Breast epithelium (tissue), 4 donors: ENCODE measurements at regions not wholly inside any gene's neighbourhood (a gene's known extent, or its start where the extent isn't known, plus 50 kb on each side); places are given as distances from the start of the nearest gene placed in this dataset.
A peak's percentile ranks its signal among the peaks of the same experiment; 100 is the strongest.

Experiments
- DNase-seq, 2 donors: peaks; one replicate each; pipeline ENCODE4 v3.0.0-alpha.2; 2019; ENCODE audit warnings: low spot score in 2 of 2
- H3K27ac ChIP-seq, 2 donors: fragments of 200-600 bp; sonication (generic) in 1 of 2; one replicate each; pipeline ENCODE4 v1.5.1; 2016 to 2019; ENCODE audit warnings: mild to moderate bottlenecking in 1 of 2
- H3K27me3 ChIP-seq, 2 donors: fragments of 200-600 bp; sonication (generic) in 1 of 2; one replicate each; pipeline versions ENCODE4 v1.5.1 to v1.6.0; 2017 to 2019; ENCODE audit warnings: control low read depth in 1 of 2, mild to moderate bottlenecking in 1 of 2
- H3K36me3 ChIP-seq: fragments of 200-600 bp; one replicate; pipeline ENCODE4 v1.5.1; 2019
- H3K4me1 ChIP-seq, 2 donors: fragments of 200-600 bp; sonication (generic); one replicate each; pipeline ENCODE4 v1.5.1; 2016 to 2019; ENCODE audit warnings: control low read depth in 1 of 2
- H3K4me3 ChIP-seq, 3 donors: fragments of 200-600 bp; sonication (generic); 1 replicate in 2 of 3; 2 replicates in 1 of 3; pipeline ENCODE4 v1.5.1; 2016 to 2019; ENCODE audit warnings: mild to moderate bottlenecking in 3 of 3, moderate library complexity in 2 of 3
- H3K9me3 ChIP-seq, 2 donors: fragments of 200-600 bp; sonication (generic) in 1 of 2; one replicate each; pipeline ENCODE4 v1.5.1; 2016 to 2019; ENCODE audit warnings: control low read depth in 1 of 2
- CTCF ChIP-seq, 3 donors: fragments of 450-650 bp; IDR thresholded peaks; one replicate each; pipeline ENCODE4 v1.5.1; 2016 to 2017; ENCODE audit warnings: antibody characterized with exemption in 3 of 3, mild to moderate bottlenecking in 3 of 3, moderate library complexity in 3 of 3
- POLR2A ChIP-seq: fragments of 450-650 bp; IDR thresholded peaks from one replicate; pipeline ENCODE4 v1.6.1; 2016; ENCODE audit warnings: antibody characterized with exemption, mild to moderate bottlenecking, moderate library complexity
- POLR2AphosphoS5 ChIP-seq, 3 donors: sonication (generic); formaldehyde crosslinking; IDR thresholded peaks; one replicate each; pipeline ENCODE4 v1.6.1; 2017; ENCODE audit warnings: antibody characterized with exemption in 3 of 3
- intact Hi-C: fragments of 100-400 bp; cut with DNase I; formaldehyde crosslinking; loops from one replicate; pipeline ENCODE4 v1.15.1; 2023; ENCODE audit warnings: low total_unique reads

DNA sequence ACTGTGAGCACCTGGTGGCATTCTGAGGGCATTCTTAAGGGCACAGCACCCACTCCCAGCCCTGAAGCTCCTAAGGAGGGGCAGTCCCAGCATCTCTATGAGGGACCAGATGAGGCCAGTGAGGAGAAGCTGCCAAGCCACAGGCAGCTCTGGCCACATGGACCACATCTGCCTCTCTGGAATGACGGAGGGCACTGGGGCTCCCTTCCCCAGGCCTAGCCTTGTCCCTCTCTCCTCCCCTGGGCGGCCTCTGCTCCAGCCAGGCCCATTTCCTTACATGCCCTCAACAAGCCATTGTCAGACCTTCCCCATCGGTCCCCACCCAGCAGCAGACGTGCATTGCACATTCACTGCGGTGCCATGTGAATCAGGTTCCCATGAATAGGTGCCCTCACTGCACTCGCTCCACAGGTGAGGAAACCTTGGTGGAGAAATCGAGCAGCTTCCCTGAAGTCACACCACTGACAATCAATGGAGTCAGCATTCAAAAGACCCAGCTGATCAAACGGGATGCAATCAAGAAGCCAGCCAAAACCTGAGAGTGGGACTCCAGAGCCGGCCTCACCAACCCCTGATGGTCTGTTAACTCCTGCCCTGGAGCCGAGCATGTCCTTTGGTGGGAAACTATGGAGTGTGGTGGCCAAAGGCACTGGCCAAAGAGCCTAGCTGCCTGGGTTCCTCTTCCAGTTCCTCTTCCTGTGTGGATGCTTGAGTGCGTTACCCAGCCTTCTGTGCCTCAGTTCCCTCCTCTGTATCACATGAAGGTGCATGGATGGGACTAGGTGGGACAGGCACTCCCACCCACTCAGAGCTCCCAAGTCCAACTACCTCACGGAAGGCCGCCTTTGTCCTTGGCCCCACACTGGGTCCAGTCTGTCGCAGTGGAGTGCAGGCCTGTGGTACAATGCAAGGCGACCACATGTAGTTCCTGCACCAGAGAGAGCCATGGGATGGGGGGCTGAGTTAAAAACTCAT lies 147.3 kb downstream of the ZFP36L2 start:
- H3K27me3 ChIP-seq: no peaks in the 10 kb centered on the region
- H3K4me1 ChIP-seq: peaks cover 44 to 46% of the 10 kb centered on the region in 2 donors
- intact Hi-C loops: no loop called here
- no peak for DNase-seq
- H3K4me3 ChIP-seq: no peak overlapping the region
- no peaks in the 10 kb centered on the region for H3K36me3 ChIP-seq
- no peaks in the 10 kb centered on the region for H3K9me3 ChIP-seq
- TF ChIP-seq POLR2AphosphoS5 (IDR thresholded peaks at IDR 0.05): no peak
- no peak for TF ChIP-seq POLR2A
- TF ChIP-seq CTCF (IDR thresholded peaks at IDR 0.05): no peak
- H3K27ac ChIP-seq: peak overlapping the region; percentile 29 to 94

- H3K36me3 ChIP-seq: no peaks in the 10 kb centered on the region
- DNase-seq: no peak
- H3K27ac ChIP-seq: peak overlapping the region; percentile 9 to 94
- no peak overlapping the region for H3K4me3 ChIP-seq
- peaks cover 43 to 44% of the 10 kb centered on the region in 2 donors for H3K4me1 ChIP-seq
- H3K9me3 ChIP-seq: no peaks in the 10 kb centered on the region
- TF ChIP-seq POLR2AphosphoS5 (IDR thresholded peaks at IDR 0.05): no peak
- no peak for TF ChIP-seq CTCF (IDR thresholded peaks at IDR 0.05)
- TF ChIP-seq POLR2A: no peak
- no peaks in the 10 kb centered on the region for H3K27me3 ChIP-seq
- intact Hi-C loops: no loop called here
Observed at GRCh38 chr2:43078301-43078700, 148.1 kb downstream of the ZFP36L2 start.

GRCh38 chr2:43077876-43078275 lies 148.5 kb downstream of the ZFP36L2 start:
- intact Hi-C loops: no loop called here
- Histone ChIP-seq H3K27ac (peak overlapping the region; percentile 9 to 94), H3K27me3 (no peaks in the 10 kb centered on the region), H3K4me1 (peaks cover 41 to 43% of the 10 kb centered on the region in 2 donors), H3K4me3 (no peak overlapping the region), H3K9me3 (no peaks in the 10 kb centered on the region), H3K36me3 (no peaks in the 10 kb centered on the region)
- TF ChIP-seq POLR2A: no peak
- TF ChIP-seq CTCF (IDR thresholded peaks at IDR 0.05): no peak
- TF ChIP-seq POLR2AphosphoS5 (IDR thresholded peaks at IDR 0.05): no peak
- DNase-seq: no peak

- H3K27ac ChIP-seq: peak overlapping the region; percentile 92 to 94
- no peak for DNase-seq
- H3K4me1 ChIP-seq: peaks cover 29 to 37% of the 10 kb centered on the region in 2 donors
- H3K36me3 ChIP-seq: no peaks in the 10 kb centered on the region
- H3K4me3 ChIP-seq: no peak overlapping the region
- H3K9me3 ChIP-seq: no peaks in the 10 kb centered on the region
- intact Hi-C loops: no loop called here
- TF ChIP-seq CTCF (IDR thresholded peaks at IDR 0.05) (no peak), POLR2AphosphoS5 (IDR thresholded peaks at IDR 0.05) (no peak), POLR2A (no peak)
- H3K27me3 ChIP-seq: no peaks in the 10 kb centered on the region
Observed at GRCh38 chr2:43076676-43077075, 149.7 kb downstream of the ZFP36L2 start.
